HepG2 (cell line): ENCODE measurements at regions not wholly inside any gene's neighbourhood (a gene's known extent, or its start where the extent isn't known, plus 50 kb on each side); places are given as distances from the start of the nearest gene placed in this dataset.

Source experiments
- ATAC-seq: fragments of 200-7000 bp; cut with Tn5 transposase; 3 replicates; pipeline ENCODE4 v1.9.1; 2020; ENCODE audit warnings: mild to moderate bottlenecking, moderate library complexity
- BruUV-seq: library from RNA; stranded (reverse); fragments of 400-500 nt; replicated peaks from 2 replicates; lab custom pipeline; 2021; lab: Mats Ljungman, UMichigan
- CTCF ChIA-PET: fragments of 300-600 bp; formaldehyde crosslinking; extraction: SDS; loops from one replicate; lab custom pipeline; 2021; ENCODE audit warnings: low total read pairs, inconsistent platforms, low intra/inter-chr PET ratio; lab: Yijun Ruan, JAX
- POLR2A ChIA-PET: fragments of 350-600 bp; sonication (Branson Sonifier 250); formaldehyde crosslinking; loops from one replicate; lab custom pipeline; 2020; ENCODE audit warnings: antibody characterized with exemption, inconsistent platforms; lab: Yijun Ruan, JAX
- DNase-seq: peaks from one replicate; pipeline ENCODE4 v3.0.0-alpha.2; 2015; ENCODE audit warnings: low spot score
- FAIRE-seq: peaks from 3 replicates; lab custom pipeline; 2011; peaks lifted over from hg19 to GRCh38; lab: Jason Lieb, UNC
- H2AFZ ChIP-seq: one replicate; pipeline ENCODE4 v1.6.1; 2011; ENCODE audit warnings: low read length, inconsistent platforms
- H3K27ac ChIP-seq: fragments of 300-600 bp; 3 replicates; pipeline ENCODE4 v1.8.0; 2011; ENCODE audit warnings: mixed run types, mild to moderate bottlenecking, mixed read lengths, low read length, inconsistent platforms; ENCODE audit not compliant: insufficient read depth; ENCODE audit errors: extremely low read length
- H3K27me3 ChIP-seq, 2 experiments: fragments of 200-600 bp in 1 of 2; 2 replicates in 1 of 2; 3 replicates in 1 of 2; pipeline versions ENCODE4 v1.6.0 to v1.8.0; 2011; ENCODE audit warnings: low read length in 2 of 2, mild to moderate bottlenecking in 2 of 2, moderate library complexity in 2 of 2, inconsistent platforms in 1 of 2; ENCODE audit not compliant: insufficient read depth in 2 of 2, control insufficient read depth in 1 of 2
- H3K36me3 ChIP-seq, 2 experiments: fragments of 200-600 bp in 1 of 2; replicated peaks in 1 of 2; 2 replicates in 1 of 2; 3 replicates in 1 of 2; pipeline versions ENCODE4 v1.5.1 to v1.8.0; 2011; ENCODE audit warnings: low read length in 2 of 2, inconsistent platforms in 1 of 2; ENCODE audit not compliant: insufficient read depth in 2 of 2, control insufficient read depth in 1 of 2
- H3K4me1 ChIP-seq: 2 replicates; pipeline ENCODE4 v1.5.1; 2012; ENCODE audit warnings: low read length, inconsistent platforms; ENCODE audit not compliant: insufficient read depth
- H3K4me2 ChIP-seq: 2 replicates; pipeline ENCODE4 v1.6.0; 2011; ENCODE audit warnings: low read depth, low read length, inconsistent platforms
- H3K4me3 ChIP-seq, 3 experiments: fragments of 200-600 bp in 1 of 3; sonication (generic), shearing (Covaris generic) in 1 of 3; replicated peaks in 1 of 3; 2 replicates each; pipeline ENCODE4 v1.5.1; 2011 to 2016; ENCODE audit warnings: low read length in 3 of 3, inconsistent platforms in 2 of 3, low read depth in 2 of 3, mild to moderate bottlenecking in 2 of 3, control low read depth in 1 of 3, mixed read lengths in 1 of 3; ENCODE audit not compliant: insufficient read depth in 1 of 3
- H3K79me2 ChIP-seq: one replicate; pipeline ENCODE4 v1.6.1; 2011; ENCODE audit warnings: low read length, inconsistent platforms; ENCODE audit not compliant: insufficient read depth
- H3K9ac ChIP-seq: 2 replicates; pipeline ENCODE4 v1.6.0; 2011; ENCODE audit warnings: mild to moderate bottlenecking, low read depth, low read length, inconsistent platforms; ENCODE audit not compliant: insufficient read depth
- H3K9me3 ChIP-seq: 2 replicates; pipeline ENCODE4 v1.5.1; 2012; ENCODE audit warnings: mild to moderate bottlenecking, low read length
- H4K20me1 ChIP-seq: 2 replicates; pipeline ENCODE4 v1.6.0; 2011; ENCODE audit warnings: inconsistent platforms, mild to moderate bottlenecking, low read length, moderate library complexity; ENCODE audit not compliant: insufficient read depth
- DNMT1 ChIP-seq: sonication (generic); formaldehyde crosslinking; IDR thresholded peaks from 2 replicates; pipeline ENCODE4 v1.5.1; 2020; ENCODE audit warnings: mild to moderate bottlenecking, missing genetic modification reagents
- HES4 ChIP-seq: sonication (generic); formaldehyde crosslinking; IDR thresholded peaks from 2 replicates; pipeline ENCODE4 v1.9.0; 2021; ENCODE audit warnings: mild to moderate bottlenecking, missing genetic modification reagents, borderline replicate concordance
- HNF4G ChIP-seq, 2 experiments: sonication (generic) in 1 of 2; formaldehyde crosslinking in 1 of 2; IDR thresholded peaks; 2 replicates each; pipeline versions ENCODE4 v1.4.0 to v1.6.1; 2011 to 2020; ENCODE audit warnings: borderline replicate concordance in 2 of 2, low read depth in 2 of 2, mild to moderate bottlenecking in 2 of 2, low read length in 1 of 2, missing genetic modification reagents in 1 of 2, moderate library complexity in 1 of 2
- HNRNPL ChIP-seq: fragments of 200-400 bp; formaldehyde crosslinking; IDR thresholded peaks from 2 replicates; pipeline ENCODE4 v1.6.1; 2017; ENCODE audit warnings: mild to moderate bottlenecking, low read depth, low read length
- NFE2L2 ChIP-seq: fragments of 150-350 bp; IDR thresholded peaks from 2 replicates; pipeline ENCODE4 v1.6.1; 2014; ENCODE audit warnings: low read length
- NR2F1 ChIP-seq, 2 experiments: fragments of 450-650 bp in 1 of 2; formaldehyde crosslinking in 1 of 2; IDR thresholded peaks; 2 replicates each; pipeline versions ENCODE4 v1.5.0 to v1.6.1; 2016 to 2020; ENCODE audit warnings: mild to moderate bottlenecking in 1 of 2, missing compliant biosample characterization in 1 of 2, missing genetic modification reagents in 1 of 2, moderate library complexity in 1 of 2
- SUZ12 ChIP-seq: fragments of 150-350 bp; IDR thresholded peaks from 2 replicates; pipeline ENCODE4 v1.6.1; 2014; ENCODE audit warnings: low read depth, low read length
- TAF15 ChIP-seq: fragments of 200-400 bp; formaldehyde crosslinking; IDR thresholded peaks from one replicate; pipeline ENCODE4 v1.6.1; 2018; ENCODE audit warnings: mild to moderate bottlenecking, low read depth, low read length; ENCODE audit not compliant: poor library complexity, severe bottlenecking
- ZNF12 ChIP-seq: sonication (generic); formaldehyde crosslinking; IDR thresholded peaks from 2 replicates; pipeline ENCODE4 v1.5.0; 2020; ENCODE audit warnings: missing genetic modification reagents
- ZNF441 ChIP-seq: sonication (generic); formaldehyde crosslinking; IDR thresholded peaks from 2 replicates; pipeline ENCODE4 v1.7.0; 2021; ENCODE audit warnings: missing genetic modification reagents, borderline replicate concordance
- ZNF709 ChIP-seq: sonication (generic); formaldehyde crosslinking; IDR thresholded peaks from 2 replicates; pipeline ENCODE4 v1.5.0; 2020; ENCODE audit warnings: mild to moderate bottlenecking, missing genetic modification reagents
- ZNF737 ChIP-seq: sonication (generic); formaldehyde crosslinking; IDR thresholded peaks from 2 replicates; pipeline ENCODE4 v1.5.0; 2020; ENCODE audit warnings: missing genetic modification reagents, mild to moderate bottlenecking, borderline replicate concordance
- ZNF782 ChIP-seq: sonication (generic); formaldehyde crosslinking; IDR thresholded peaks from 2 replicates; pipeline ENCODE4 v1.4.0; 2020; ENCODE audit warnings: missing genetic modification reagents, mild to moderate bottlenecking, borderline replicate concordance
- WGBS: methylation state at CpG from one replicate; pipeline ENCODE4 v1.1.6; 2017; ENCODE audit warnings: low lambda C conversion rate; 5-methylcytosine and 5-hydroxymethylcytosine counted together
- in situ Hi-C: cut with HindIII; loops from 2 replicates; pipeline ENCODE4 v1.10.0; 2017; ENCODE audit warnings: low pct_unique_long_range_greater_than_20kb; ENCODE audit not compliant: extremely low pct_ligation_motif_present
- intact Hi-C: fragments of 100-400 bp; cut with micrococcal nuclease; formaldehyde crosslinking; loops from one replicate; pipeline ENCODE4 v1.10.0; 2022; ENCODE audit not compliant: unreplicated experiment

GRCh38 chr7:19442016-19442785 lies 266.6 kb downstream of the POLR1F start:
- no peak; the same call in 2 of the 3 replicates for ATAC-seq
- peaks cover 20% of the 10 kb centered on the region for H3K9me3 ChIP-seq
- no peaks in the 10 kb centered on the region for H3K4me1 ChIP-seq
- no peak for FAIRE-seq
- 2% methylated on average over 4 of the region's 4 CpGs for WGBS
- POLR2A ChIA-PET = no interaction called here
- CTCF ChIA-PET = no interaction called here
- no peak overlapping the region for H3K4me3 ChIP-seq
- intact Hi-C loops = no loop called here
- H3K36me3 ChIP-seq = no peaks in the 10 kb centered on the region
- H3K4me2 ChIP-seq = no peak overlapping the region
- no peaks in the 10 kb centered on the region for H3K27me3 ChIP-seq
- BruUV-seq = no TSS peak
- in situ Hi-C loops = no loop called here
- DNase-seq = no peak
- H3K9ac ChIP-seq = no peak overlapping the region
- TF ChIP-seq HNF4G (IDR thresholded peaks at IDR 0.05; ENCODE audit: borderline replicate concordance, low read depth, low read length) = no peak
- TF ChIP-seq HNF4G (CRISPR knock-in tag; IDR thresholded peaks at IDR 0.05; ENCODE audit: borderline replicate concordance, low read depth) = no peak
- TF ChIP-seq NR2F1 (CRISPR knock-in tag; IDR thresholded peaks at IDR 0.05) = no peak
- H2AFZ ChIP-seq = no peak overlapping the region
- no peaks in the 10 kb centered on the region for H3K79me2 ChIP-seq
- no peak overlapping the region for H3K27ac ChIP-seq
- H4K20me1 ChIP-seq = no peaks in the 10 kb centered on the region

DNA sequence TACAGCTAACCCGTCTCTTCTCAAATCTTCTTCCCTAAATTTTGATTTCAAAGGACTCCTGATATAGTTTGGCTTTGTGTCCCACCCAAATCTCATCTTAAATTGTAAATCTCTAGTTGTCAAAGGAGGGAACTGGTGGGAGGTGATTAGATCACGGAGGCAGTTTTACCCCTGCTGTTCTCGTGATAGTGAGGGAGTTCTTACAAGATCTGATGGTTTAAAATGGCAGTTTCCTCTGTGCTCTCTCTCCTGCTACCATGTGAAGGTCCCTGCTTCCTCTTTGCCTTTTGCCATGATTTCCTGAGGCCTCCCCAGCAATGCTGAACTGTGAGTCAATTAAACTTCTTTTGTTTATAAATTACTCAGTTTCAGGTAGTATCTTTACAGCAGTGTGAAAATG lies 269.3 kb downstream of the POLR1F start:
- ChIA-PET CTCF (no interaction called here), POLR2A (no interaction called here)
- peaks cover 12% of the 10 kb centered on the region for H3K9me3 ChIP-seq
- WGBS = 0% methylated on average over 3 of the region's 3 CpGs
- no peaks in the 10 kb centered on the region for H4K20me1 ChIP-seq
- H3K79me2 ChIP-seq = no peaks in the 10 kb centered on the region
- no peaks in the 10 kb centered on the region for H3K36me3 ChIP-seq
- in situ Hi-C loops (no loop called here), intact Hi-C loops (no loop called here)
- BruUV-seq = no TSS peak
- DNase-seq = no peak
- no peak overlapping the region for H2AFZ ChIP-seq
- H3K27ac ChIP-seq = no peak overlapping the region
- no peak overlapping the region for H3K9ac ChIP-seq
- FAIRE-seq = no peak
- no peak for ATAC-seq
- no peak overlapping the region for H3K4me3 ChIP-seq
- H3K4me2 ChIP-seq = no peak overlapping the region
- no peaks in the 10 kb centered on the region for H3K4me1 ChIP-seq
- no peaks in the 10 kb centered on the region for H3K27me3 ChIP-seq
- TF ChIP-seq ZNF709 (no peak), ZNF782 (CRISPR knock-in tag) (no peak), ZNF441 (CRISPR knock-in tag) (no peak), TAF15 (no peak), SUZ12 (no peak), ZNF12 (no peak), DNMT1 (CRISPR knock-in tag) (no peak), HES4 (CRISPR knock-in tag) (no peak), ZNF737 (CRISPR knock-in tag) (no peak), HNRNPL (no peak), NFE2L2 (no peak)
